AG09319 (cell line): ENCODE measurements at regions not wholly inside any gene's neighbourhood (a gene's known extent, or its start where the extent isn't known, plus 50 kb on each side); places are given as distances from the start of the nearest gene placed in this dataset.

Experiments used
- DNase-seq: peaks from one replicate; pipeline ENCODE4 v3.0.0-alpha.2; 2010; ENCODE audit warnings: low read depth; ENCODE audit errors: extremely low read depth
- CTCF ChIP-seq: IDR thresholded peaks from 2 replicates; pipeline ENCODE4 v1.5.1; 2011; ENCODE audit warnings: low read depth, mild to moderate bottlenecking, inconsistent platforms, low read length, moderate library complexity

GRCh38 chr7:108627476-108628051, 57.9 kb downstream of the DNAJB9 start:
- TF ChIP-seq CTCF = no peak
- DNase-seq = no peak

GRCh38 chr7:108628678-108629077, 59.0 kb downstream of the DNAJB9 start:
- TF ChIP-seq CTCF = no peak
- no peak for DNase-seq

GRCh38 chr7:108629651-108630400, 60.2 kb downstream of the DNAJB9 start:
- no peak for TF ChIP-seq CTCF

GRCh38 chr7:108634036-108634435, 64.4 kb downstream of the DNAJB9 start:
- no peak for TF ChIP-seq CTCF
- no peak for DNase-seq

More at GRCh38 chr7:108629651-108630400, 60.2 kb downstream of the DNAJB9 start:
- DNase-seq = no peak

- TF ChIP-seq CTCF = no peak
Observed at GRCh38 chr7:108634535-108634934, 64.9 kb downstream of the DNAJB9 start.

GRCh38 chr7:108637049-108637621, 67.5 kb downstream of the DNAJB9 start:
- TF ChIP-seq CTCF = no peak
- DNase-seq = no peak

More at GRCh38 chr7:108634535-108634934, 64.9 kb downstream of the DNAJB9 start:
- DNase-seq = no peak

GRCh38 chr7:108642126-108642525, 72.5 kb downstream of the DNAJB9 start:
- TF ChIP-seq CTCF = no peak
- DNase-seq = no peak
